Fibroblast of upper back skin (primary cell): ENCODE measurements at regions not wholly inside any gene's neighbourhood (a gene's known extent, or its start where the extent isn't known, plus 50 kb on each side); places are given as distances from the start of the nearest gene placed in this dataset.

Source experiments
- DNase-seq: peaks from one replicate; pipeline ENCODE4 v3.0.0-alpha.2; 2013

DNA sequence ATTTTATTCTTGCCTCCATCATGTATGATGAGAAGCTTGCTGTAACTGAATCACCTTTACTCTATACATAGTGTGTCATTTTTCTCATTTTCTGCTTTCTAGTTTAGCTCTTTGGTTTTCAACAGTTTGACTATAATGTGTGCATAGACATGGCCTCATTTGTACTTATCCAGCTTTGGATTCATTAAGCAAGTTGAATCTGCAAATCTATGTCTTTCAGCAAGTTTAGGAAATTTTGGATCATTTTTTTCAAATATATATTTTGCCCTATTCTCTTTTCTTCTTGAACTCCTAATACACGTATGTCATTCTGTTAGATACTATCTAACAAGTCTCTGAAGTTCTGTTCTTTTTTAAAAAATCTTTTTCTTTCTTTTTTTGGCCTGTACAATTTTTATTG is 57.8 kb downstream of the PRLHR start:
- no peak for DNase-seq

DNA sequence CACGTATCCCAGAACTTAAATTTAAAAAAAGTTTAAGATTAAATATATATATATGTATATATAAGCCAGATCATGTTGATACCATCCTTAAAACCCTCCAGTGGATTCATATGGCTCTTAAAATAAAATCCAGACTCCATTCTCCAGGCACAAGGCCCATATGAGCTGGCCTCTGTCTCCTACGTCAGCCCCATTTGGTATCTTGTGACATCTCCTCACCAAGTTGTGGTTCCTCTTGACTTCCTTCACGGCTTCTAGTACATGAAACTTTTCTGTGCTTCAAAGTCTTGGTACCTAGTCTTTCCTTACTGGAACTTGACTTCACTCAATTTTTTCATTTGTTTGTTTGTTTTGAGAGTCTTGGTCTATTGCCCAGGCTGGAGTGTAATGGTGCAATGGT is 61.3 kb downstream of the PRLHR start:
- no peak for DNase-seq

DNA sequence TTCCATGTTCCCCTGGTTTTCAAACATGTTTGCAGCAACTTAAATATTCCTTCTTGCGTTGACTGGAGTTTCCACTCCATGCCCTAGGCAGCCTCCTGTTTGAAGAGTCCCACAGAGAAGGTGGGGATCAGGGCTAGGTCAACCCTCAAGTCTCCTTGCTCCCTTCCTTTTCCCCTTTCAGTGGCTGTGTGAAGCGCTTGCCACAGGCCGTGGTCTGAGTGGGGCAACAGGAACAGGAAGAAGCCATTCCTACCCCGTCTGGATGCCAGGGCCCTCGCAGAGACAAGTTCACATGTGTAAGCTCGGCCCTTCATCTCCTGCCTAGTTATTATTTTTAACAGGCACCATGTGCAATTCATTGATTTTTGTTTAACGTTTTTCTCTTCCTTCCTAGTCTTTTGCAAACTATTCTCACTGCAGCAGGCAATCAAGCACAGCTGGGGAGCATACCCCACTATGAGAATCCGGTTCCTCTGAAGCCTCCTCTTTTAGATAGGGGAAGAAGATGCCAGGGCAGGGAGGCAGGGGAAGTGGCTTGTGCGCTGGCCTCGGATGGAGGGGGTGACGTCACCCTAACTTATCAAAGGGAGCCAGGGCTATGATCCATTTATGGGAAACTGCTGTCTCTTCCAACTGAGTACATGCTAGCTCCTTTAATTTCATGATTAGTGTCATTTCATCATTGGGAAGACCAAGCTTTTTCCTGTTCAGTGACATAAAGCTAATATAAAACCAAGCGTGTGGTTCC is 64.2 kb downstream of the PRLHR start:
- DNase-seq: peak; percentile 32

- no peak for DNase-seq
Measured at GRCh38 chr10:118528426-118528825, 67.0 kb downstream of the PRLHR start.

- DNase-seq: peak; percentile 24
Measured at GRCh38 chr10:118523775-118524174, 71.7 kb downstream of the PRLHR start.

DNA sequence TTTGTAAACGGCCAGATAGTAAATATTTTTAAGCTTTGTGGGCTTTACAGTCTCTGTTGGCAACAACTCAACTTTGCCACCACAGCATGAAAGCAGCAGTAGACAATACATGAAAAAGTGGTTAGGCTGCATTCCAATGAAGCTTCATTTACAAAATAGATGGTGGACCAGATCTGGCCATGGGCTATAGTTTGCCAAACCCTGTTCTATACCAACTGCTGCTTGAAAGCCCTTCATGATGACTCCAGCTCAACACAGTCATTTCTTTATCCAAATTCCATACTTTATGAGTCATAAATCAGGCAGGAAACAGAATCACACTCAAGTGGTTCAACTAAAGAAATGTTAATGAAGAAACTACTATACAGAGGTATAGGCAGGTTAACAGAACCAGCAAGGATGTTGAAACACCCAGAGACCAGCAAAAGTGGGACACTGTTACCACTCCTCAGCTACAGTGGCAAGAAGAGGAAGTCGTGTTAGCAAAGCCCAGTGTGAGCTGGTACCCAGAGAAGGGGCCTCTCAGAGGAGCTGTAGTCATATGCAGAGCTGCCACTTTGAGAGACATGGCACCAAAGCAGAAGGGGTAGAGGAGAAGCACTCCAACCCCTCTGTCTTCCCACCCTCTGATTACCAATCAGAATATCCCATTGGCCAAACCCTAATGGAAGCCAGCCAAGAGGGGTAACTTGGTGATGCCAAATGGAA is 72.5 kb downstream of the PRLHR start:
- DNase-seq: peak; percentile 76

DNA sequence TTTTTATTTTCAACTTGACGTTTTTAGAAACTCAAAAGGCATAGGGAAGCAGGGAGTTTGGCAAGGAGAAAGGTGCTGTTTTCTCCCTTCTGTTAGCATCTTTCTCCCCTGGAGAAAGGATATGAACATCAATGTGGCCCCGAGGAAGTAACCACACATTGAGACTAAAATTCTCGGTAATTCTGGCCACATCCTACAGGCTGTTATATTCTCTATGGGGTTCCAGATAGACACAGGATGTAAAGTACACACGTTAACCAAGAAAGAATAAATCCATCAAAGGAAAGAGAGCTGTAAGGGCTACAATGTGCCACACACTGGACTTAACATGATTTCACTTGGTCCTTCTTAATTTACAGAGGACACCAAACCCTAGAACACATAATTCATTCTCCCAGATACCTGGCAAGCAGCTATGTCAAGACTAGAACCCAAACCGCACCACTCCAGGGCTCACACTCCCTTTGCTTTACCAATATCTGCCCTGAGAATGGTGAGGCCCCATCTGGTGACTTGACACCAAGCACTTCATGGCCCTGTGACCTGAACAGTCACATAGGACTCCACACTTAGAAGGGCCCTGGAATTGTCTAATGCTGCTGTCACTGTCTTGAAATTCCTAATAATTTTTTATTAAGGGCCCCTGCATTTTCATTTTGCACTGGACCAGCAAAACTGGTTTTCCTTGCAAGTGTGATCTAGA is 73.9 kb downstream of the PRLHR start:
- no peak for DNase-seq

DNA sequence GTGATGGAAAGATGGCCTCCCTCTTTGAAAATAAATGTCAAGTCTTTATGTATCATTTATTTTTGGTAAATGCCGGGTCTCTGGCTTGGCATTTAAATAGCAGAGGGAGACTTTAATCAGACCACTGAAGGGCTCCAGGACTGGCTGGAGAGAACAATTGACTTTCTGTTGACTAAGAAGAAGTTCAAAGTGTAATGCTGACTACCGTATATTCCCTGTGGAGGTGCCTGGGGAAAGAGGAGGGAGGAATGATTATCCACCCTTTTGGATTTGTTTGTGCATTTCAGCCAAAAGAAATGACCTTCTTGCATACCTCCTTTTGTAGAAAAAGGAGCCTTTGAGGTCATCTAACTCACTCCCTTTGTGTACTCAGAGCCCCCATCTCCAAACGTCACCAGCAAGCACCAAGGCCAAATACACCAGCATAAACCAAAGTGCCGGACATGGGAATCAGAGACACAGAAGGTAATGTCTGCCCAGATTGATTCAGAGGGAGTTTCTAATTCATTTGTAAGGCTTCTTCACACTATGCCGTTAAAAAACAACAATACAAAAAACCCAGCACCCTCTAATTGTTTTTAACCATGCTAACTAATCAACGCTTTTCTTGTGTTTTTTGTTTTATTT is 75.2 kb downstream of the PRLHR start:
- DNase-seq: no peak

GRCh38 chr10:118518095-118518494 is 77.4 kb downstream of the PRLHR start:
- DNase-seq: no peak

- DNase-seq: no peak
Measured at GRCh38 chr10:118516716-118517115, 78.7 kb downstream of the PRLHR start.

- no peak for DNase-seq
Measured at GRCh38 chr10:118513174-118513573, 82.3 kb downstream of the PRLHR start.

- peak; percentile 47 for DNase-seq
Measured at GRCh38 chr10:118511711-118512110, 83.7 kb downstream of the PRLHR start.

- no peak for DNase-seq
Measured at GRCh38 chr10:118508863-118509262, 86.6 kb downstream of the PRLHR start.

DNA sequence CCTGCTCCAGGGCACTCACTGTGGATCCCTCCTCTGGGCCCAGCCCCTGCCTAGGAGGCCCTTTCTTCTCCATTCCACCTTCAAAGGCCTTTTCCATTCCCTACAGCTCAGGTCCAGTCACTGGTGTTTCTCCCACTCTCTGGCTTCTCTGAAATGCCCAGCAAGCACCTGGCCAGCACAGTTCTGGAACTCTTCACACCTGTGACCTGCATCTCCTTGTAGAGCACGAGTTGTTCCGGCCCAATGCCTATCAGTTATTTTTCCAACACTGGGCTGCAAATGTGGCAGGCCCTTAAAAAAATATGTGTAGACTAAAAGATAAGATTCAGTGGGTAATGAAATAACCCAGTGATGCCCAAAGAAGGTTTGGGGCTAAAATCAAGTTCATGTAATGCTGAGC is 87.1 kb downstream of the PRLHR start:
- no peak for DNase-seq

DNA sequence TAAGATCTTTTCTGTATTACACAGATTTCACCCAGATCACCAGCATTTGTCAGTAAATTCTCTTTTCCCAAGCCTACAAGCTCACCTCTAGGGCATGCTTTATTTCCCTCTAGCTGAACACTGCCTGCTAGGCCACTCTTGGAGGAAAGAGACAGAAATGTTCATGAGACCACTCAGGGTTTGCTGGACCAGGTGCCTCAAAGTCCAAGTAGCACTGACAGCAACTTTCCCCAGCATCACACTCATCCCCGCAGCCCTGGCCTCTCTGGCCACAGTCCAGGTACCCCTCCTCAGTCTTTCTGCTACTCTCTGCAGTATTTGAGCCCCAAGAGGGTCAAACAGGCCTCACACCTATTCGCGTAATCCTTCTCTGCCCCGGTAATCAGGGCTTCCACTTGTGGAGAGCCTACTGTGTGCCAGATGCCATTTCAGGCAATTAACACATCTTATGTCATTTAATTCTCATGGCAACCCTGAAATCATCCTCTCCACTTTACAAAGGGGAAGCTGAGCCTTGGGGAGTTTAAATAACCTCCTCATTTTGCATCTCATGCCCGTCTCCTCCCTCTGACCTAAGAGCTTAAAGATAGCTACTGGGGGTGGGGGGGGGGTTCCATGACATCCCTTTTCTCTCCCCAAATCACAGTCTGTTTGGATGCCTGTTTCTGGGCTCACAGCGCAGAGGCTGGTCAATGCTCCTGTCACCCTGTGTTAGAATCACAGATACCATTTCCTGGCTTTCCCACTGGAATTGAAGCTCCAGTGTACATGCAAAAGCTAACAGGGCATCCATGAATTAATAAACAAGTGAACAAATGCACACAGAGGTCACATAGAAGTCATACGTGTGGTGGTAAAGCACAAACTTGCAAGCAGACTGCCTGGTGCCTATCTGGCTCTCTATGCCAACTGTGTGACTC is 88.5 kb downstream of the PRLHR start:
- DNase-seq: no peak

GRCh38 chr10:118505363-118505762 is 90.1 kb downstream of the PRLHR start:
- no peak for DNase-seq

DNA sequence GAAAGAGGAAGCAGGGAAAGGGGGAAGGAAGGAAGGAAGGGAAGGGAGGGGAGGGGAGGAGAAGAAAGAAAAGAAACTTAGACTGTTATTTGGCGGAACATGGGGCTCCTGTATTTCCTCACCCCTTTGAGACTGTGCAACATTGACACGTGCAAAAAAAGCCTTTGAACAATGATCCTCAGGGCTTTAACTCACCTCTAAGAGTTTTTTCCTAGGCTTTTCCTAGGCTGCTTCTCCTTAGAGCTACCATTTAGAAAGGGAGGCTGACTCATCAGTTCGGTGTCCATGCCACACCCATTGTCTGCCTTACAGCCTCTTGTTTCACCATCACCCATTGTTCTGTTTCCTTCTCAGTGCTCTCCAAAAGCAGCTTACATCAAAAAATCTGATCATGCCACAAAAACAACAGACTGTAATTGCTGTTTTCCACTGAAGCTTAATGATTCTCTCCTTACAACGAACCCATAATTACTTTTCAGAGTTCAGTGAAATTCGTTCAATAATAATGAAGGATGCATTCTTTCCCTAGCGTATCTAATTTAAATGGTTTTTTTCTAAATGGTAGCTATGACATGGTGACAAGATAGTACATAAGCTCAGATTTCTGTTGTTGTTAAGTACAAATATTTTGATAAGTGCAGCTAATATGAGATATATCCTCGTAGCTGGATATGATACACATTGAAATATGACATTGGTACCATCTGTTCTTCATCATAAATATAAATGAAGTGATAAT is 90.8 kb downstream of the PRLHR start:
- peak; percentile 79 for DNase-seq

DNA sequence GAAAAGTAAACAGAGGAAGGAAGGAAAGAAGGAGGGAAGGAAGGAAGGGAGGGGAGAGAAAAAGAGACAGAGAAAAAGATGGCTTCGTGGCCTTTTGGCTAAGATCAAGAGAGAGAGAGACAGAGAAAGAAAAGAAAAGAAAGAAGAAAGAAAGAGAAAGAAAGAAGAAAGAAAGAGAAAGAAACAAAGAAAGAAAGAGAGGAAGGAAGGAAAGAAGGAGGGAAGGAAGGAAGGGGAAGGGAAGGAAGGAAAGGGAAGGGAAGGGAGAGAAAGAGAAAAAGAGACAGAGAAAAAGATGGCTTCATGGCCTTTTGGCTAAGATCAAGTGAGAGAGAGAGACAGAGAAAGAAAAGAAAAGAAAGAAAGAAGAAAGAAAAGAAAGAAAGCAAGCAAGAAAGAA is 91.4 kb downstream of the PRLHR start:
- DNase-seq: no peak

- no peak for DNase-seq
Measured at GRCh38 chr10:118503192-118503591, 92.3 kb downstream of the PRLHR start.

DNA sequence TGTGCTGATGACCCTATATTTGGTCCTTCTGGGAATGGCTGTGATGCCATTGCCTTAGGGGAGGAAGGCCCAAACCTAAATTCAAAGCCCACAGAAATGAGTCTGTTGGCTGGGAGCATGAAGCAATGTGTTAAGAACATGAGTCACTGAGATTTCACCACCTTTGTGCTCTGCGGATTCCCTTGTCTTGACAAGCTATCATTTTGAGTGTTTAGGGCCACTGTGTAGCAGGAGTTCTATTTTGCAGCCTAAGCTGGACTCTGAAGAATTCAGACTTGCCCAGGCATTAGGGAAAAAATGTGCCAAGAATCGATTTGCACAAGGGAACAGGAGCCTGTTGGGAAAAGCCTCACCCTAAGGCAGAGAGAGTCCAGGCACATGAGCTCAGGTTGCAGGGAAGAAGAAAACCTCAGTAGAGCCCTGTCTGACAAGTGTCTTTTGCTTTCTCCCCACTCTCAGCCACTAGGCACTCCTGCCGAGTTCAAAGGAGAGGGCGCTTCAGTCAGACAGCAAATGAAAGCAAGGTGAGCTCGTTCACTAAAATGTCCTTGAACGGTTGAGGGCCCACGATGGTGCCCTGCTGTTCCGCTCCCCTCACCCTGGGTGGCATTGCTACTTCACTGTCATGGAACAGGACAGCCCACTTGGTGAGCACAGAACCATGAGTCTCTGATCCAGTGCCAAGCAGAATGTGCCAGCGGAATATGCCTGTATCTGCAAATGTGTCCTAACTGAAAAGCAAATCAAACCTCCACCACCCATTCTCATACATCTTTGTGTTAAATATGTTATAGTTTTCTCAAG is 93.6 kb downstream of the PRLHR start:
- peak; percentile 90 for DNase-seq

- DNase-seq: peak; percentile 52
Measured at GRCh38 chr10:118501171-118501570, 94.3 kb downstream of the PRLHR start.
